Kidney (tissue), 13 donors: ENCODE measurements at regions not wholly inside any gene's neighbourhood (a gene's known extent, or its start where the extent isn't known, plus 50 kb on each side); places are given as distances from the start of the nearest gene placed in this dataset.
"Not testable (repeated sequence)": the region's sequence is repeated elsewhere in the genome, so short reads cannot be mapped to it uniquely, and the experiment has no call there.

Source experiments
- DNase-seq, 5 donors: peaks; one replicate each; pipeline ENCODE4 v3.0.0-alpha.2; 2013 to 2020
- FAIRE-seq: peaks from 2 replicates; lab custom pipeline; 2012; peaks lifted over from hg19 to GRCh38; lab: Jason Lieb, UNC
- H3K27ac ChIP-seq, 2 donors: one replicate each; pipeline ENCODE4 v1.7.0; 2013; ENCODE audit warnings: low read depth in 2 of 2, low read length in 2 of 2, inconsistent platforms in 1 of 2
- H3K27me3 ChIP-seq: one replicate; pipeline ENCODE4 v1.7.1; 2013; ENCODE audit warnings: low read length, inconsistent platforms; ENCODE audit not compliant: control insufficient read depth, insufficient read depth
- H3K36me3 ChIP-seq, 3 donors: one replicate each; pipeline versions ENCODE4 v1.7.0 to v1.7.1; 2013; ENCODE audit warnings: low read length in 3 of 3, control low read depth in 1 of 3, inconsistent platforms in 1 of 3; ENCODE audit not compliant: insufficient read depth in 3 of 3, control insufficient read depth in 2 of 3
- H3K4me1 ChIP-seq, 3 donors: one replicate each; pipeline versions ENCODE4 v1.7.0 to v1.7.1; 2013; ENCODE audit warnings: low read length in 3 of 3, inconsistent platforms in 1 of 3, low read depth in 1 of 3; ENCODE audit not compliant: control insufficient read depth in 2 of 3, insufficient read depth in 2 of 3
- H3K4me3 ChIP-seq, 3 donors: one replicate each; pipeline versions ENCODE4 v1.7.0 to v1.8.1; 2013; ENCODE audit warnings: low read length in 3 of 3, control low read depth in 1 of 3, inconsistent platforms in 1 of 3
- H3K9ac ChIP-seq, 3 donors: one replicate each; pipeline versions ENCODE4 v1.7.0 to v1.7.1; 2013; ENCODE audit warnings: low read length in 3 of 3, control low read depth in 1 of 3, inconsistent platforms in 1 of 3
- H3K9me3 ChIP-seq, 3 donors: one replicate each; pipeline versions ENCODE4 v1.7.0 to v1.7.1; 2013; ENCODE audit warnings: low read length in 3 of 3, control low read depth in 1 of 3, inconsistent platforms in 1 of 3; ENCODE audit not compliant: control insufficient read depth in 2 of 3, insufficient read depth in 1 of 3
- intact Hi-C: fragments of 100-400 bp; cut with DNase I; formaldehyde crosslinking; loops from one replicate; pipeline ENCODE4 v1.11.1; 2022
- TF ChIP-seq, protein P1 (sequence below): IDR thresholded peaks from 3 replicates; pipeline ENCODE4 v1.5.1; 2012; ENCODE audit warnings: mild to moderate bottlenecking, moderate library complexity, borderline replicate concordance; ENCODE audit not compliant: insufficient read depth; ENCODE audit errors: extremely low read depth
- donor health status: control.
- donor health status: control.
- donor health status: control.
- donor health status: control.
- donor health status: control.
- donor health status: DM: yes; HTN: yes; CAD: no.
- donor health status: Normal renal cell carcinoma (clear cell type).

DNA sequence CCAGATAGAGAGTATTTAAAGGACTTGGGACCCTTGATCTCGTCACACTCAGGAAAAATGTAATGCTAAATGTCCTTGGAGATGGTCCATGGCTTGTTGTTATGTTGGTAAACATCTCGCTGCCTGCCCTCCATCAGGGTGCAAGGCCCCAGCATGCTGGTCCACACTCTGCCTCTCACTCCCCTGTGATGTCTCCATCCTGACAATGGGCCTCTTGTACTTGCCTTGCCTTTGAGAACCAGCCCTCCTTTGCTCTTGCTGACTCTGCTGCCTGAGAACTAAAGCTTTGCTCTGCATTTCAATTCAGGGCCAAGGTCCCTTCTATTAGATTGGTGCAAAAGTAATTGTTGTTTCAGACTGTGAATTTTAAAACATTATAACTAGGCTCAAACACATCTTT is 131.0 kb upstream of the LMNTD1 start:
- Histone ChIP-seq H3K9me3 (no peaks in the 10 kb centered on the region), H3K4me3 (no peak overlapping the region), H3K4me1 (no peaks in the 10 kb centered on the region), H3K36me3 (no peaks in the 10 kb centered on the region), H3K27me3 (no peaks in the 10 kb centered on the region), H3K9ac (no peak overlapping the region), H3K27ac (no peak overlapping the region)
- intact Hi-C loops: no loop called here
- DNase-seq (no peak), FAIRE-seq (no peak)
- TF ChIP-seq, protein P1, sequence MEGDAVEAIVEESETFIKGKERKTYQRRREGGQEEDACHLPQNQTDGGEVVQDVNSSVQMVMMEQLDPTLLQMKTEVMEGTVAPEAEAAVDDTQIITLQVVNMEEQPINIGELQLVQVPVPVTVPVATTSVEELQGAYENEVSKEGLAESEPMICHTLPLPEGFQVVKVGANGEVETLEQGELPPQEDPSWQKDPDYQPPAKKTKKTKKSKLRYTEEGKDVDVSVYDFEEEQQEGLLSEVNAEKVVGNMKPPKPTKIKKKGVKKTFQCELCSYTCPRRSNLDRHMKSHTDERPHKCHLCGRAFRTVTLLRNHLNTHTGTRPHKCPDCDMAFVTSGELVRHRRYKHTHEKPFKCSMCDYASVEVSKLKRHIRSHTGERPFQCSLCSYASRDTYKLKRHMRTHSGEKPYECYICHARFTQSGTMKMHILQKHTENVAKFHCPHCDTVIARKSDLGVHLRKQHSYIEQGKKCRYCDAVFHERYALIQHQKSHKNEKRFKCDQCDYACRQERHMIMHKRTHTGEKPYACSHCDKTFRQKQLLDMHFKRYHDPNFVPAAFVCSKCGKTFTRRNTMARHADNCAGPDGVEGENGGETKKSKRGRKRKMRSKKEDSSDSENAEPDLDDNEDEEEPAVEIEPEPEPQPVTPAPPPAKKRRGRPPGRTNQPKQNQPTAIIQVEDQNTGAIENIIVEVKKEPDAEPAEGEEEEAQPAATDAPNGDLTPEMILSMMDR: no peak

DNA sequence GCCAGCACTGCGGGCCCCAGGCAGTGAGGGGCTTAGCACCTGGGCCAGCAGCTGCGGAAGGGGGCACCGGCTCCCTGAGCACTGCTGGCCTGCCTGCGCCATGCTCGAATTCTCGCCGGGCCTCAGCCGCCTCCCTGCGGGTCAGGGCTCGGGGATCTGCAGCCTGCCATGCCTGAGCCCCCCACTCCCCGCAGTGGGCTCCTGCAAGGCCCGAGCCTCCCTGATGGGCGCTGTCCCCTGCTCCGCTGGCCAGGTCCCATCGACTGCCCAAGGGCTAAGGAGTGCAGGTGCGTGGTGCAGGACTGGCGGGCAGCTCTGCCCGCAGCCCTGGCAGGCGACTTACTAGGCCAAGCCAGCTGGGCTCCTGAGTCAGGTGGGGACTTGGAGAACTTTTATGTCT is 133.3 kb upstream of the LMNTD1 start:
- Histone ChIP-seq H3K27me3 (no peaks in the 10 kb centered on the region), H3K4me1 (peaks cover 0 to 3% (median 0%) of the 10 kb centered on the region in 3 donors), H3K27ac (no peak overlapping the region), H3K9me3 (no peaks in the 10 kb centered on the region), H3K4me3 (no peak overlapping the region), H3K36me3 (no peaks in the 10 kb centered on the region), H3K9ac (no peak overlapping the region)
- TF ChIP-seq, protein P1: no peak
- DNase-seq (peak in 1 of 5 donors; percentile 66), FAIRE-seq (no peak)
- intact Hi-C loops: no loop called here

DNA sequence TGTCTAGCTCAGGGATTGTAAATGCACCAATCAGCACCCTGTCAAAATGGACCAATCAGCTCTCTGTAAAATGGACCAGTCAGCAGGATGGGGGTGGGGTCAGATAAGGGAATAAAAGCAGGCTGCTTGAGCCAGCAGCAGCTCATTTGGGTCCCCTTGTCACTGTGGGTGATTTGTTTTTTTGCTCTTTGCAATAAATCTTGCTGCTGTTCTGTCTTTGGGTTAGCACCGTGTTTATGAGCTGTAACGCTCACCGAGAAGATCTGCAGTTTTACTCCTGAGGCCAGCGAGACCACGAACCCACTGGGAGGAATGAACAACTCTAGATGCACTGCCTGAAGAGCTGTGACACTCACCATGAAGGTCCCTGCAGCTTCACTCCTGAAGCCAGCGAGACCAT is 134.1 kb upstream of the LMNTD1 start:
- H3K4me3 ChIP-seq: no peak overlapping the region
- peak in 4 of 5 donors; percentile 49 to 57 (median 53) for DNase-seq
- TF ChIP-seq, protein P1: no peak
- no peaks in the 10 kb centered on the region for H3K36me3 ChIP-seq
- peaks cover 0 to 3% (median 0%) of the 10 kb centered on the region in 3 donors for H3K4me1 ChIP-seq
- no peaks in the 10 kb centered on the region for H3K9me3 ChIP-seq
- H3K27ac ChIP-seq: no peak overlapping the region
- H3K27me3 ChIP-seq: no peaks in the 10 kb centered on the region
- H3K9ac ChIP-seq: no peak overlapping the region
- intact Hi-C loops: no loop called here
- no peak for FAIRE-seq

DNA sequence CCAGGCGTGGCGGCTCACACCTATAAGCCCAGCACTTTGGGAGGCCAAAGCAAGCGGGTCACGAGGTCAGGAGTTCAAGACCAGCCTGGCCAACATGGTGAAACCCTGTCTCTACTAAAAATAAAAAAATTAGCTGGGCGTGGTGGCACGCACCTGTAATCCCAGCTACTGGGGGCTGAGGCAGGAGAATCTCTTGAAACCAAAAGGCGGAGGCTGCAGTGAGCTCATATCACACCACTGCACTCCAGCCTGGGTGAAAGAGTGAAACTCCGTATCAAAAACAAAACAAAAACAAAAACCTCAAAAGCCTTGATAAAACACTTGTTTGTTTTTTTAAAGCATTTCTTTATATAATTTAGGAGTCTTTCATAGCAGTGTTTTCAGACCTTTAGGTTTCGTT is 135.8 kb upstream of the LMNTD1 start:
- FAIRE-seq, H3K4me1 ChIP-seq, H3K27me3 ChIP-seq, H3K4me3 ChIP-seq, H3K36me3 ChIP-seq, H3K9me3 ChIP-seq, DNase-seq, H3K27ac ChIP-seq, intact Hi-C loops, H3K9ac ChIP-seq: not testable (repeated sequence)
